Omental fat pad (tissue), 3 donors: ENCODE measurements at regions not wholly inside any gene's neighbourhood (a gene's known extent, or its start where the extent isn't known, plus 50 kb on each side); places are given as distances from the start of the nearest gene placed in this dataset.

Source experiments
- ATAC-seq: fragments of 150-250 bp; one replicate; pipeline ENCODE4 v1.9.1; 2016; ENCODE audit warnings: mild to moderate bottlenecking, moderate library complexity; ENCODE audit not compliant: low FRiP score
- DNase-seq: peaks from one replicate; pipeline ENCODE4 v3.0.0-alpha.2; 2019; ENCODE audit warnings: low spot score
- CTCF ChIP-seq, 3 donors: fragments of 450-650 bp; IDR thresholded peaks; one replicate each; pipeline ENCODE4 v1.5.1; 2016 to 2017; ENCODE audit warnings: antibody characterized with exemption in 3 of 3, mild to moderate bottlenecking in 3 of 3, moderate library complexity in 2 of 3

- TF ChIP-seq CTCF (IDR thresholded peaks at IDR 0.05) = no peak
- ATAC-seq (no peak), DNase-seq (no peak)
Observed at GRCh38 chr13:33932769-33933406, 114.9 kb downstream of the RFC3 start.

GRCh38 chr13:33933810-33934209 is 115.9 kb downstream of the RFC3 start:
- no peak for TF ChIP-seq CTCF (IDR thresholded peaks at IDR 0.05)
- DNase-seq (no peak), ATAC-seq (no peak)

GRCh38 chr13:33934343-33934742 is 116.4 kb downstream of the RFC3 start:
- TF ChIP-seq CTCF (IDR thresholded peaks at IDR 0.05) = no peak
- DNase-seq (no peak), ATAC-seq (no peak)

- DNase-seq = no peak
- no peak for ATAC-seq
- no peak for TF ChIP-seq CTCF (IDR thresholded peaks at IDR 0.05)
Observed at GRCh38 chr13:33934951-33935371, 117.0 kb downstream of the RFC3 start.

GRCh38 chr13:33935969-33936368 is 118.0 kb downstream of the RFC3 start:
- TF ChIP-seq CTCF (IDR thresholded peaks at IDR 0.05) = no peak
- no peak for DNase-seq
- ATAC-seq = no peak

- ATAC-seq (no peak), DNase-seq (no peak)
- no peak for TF ChIP-seq CTCF (IDR thresholded peaks at IDR 0.05)
Observed at GRCh38 chr13:33937373-33938098, 119.6 kb downstream of the RFC3 start.

- no peak for DNase-seq
- ATAC-seq = no peak
- no peak for TF ChIP-seq CTCF (IDR thresholded peaks at IDR 0.05)
Observed at GRCh38 chr13:33940256-33940655, 122.3 kb downstream of the RFC3 start.
